Stimulated activated CD4-positive, alpha-beta T cell treated with anti-CD3 and anti-CD28 coated beads, Interleukin-15, amount 100 ng/mL, for 48 hours (primary cell): ENCODE measurements at regions not wholly inside any gene's neighbourhood (a gene's known extent, or its start where the extent isn't known, plus 50 kb on each side); places are given as distances from the start of the nearest gene placed in this dataset.
A peak's percentile ranks its signal among the peaks of the same experiment; 100 is the strongest.

ENCODE experiments used
- DNase-seq, 2 donors: peaks; one replicate each; pipeline ENCODE4 v3.0.0-alpha.2; 2020; ENCODE audit warnings: low read depth in 2 of 2

GRCh38 chr6:92827104-92827503 is 592.3 kb downstream of the EPHA7 start:
- no peak for DNase-seq

DNA sequence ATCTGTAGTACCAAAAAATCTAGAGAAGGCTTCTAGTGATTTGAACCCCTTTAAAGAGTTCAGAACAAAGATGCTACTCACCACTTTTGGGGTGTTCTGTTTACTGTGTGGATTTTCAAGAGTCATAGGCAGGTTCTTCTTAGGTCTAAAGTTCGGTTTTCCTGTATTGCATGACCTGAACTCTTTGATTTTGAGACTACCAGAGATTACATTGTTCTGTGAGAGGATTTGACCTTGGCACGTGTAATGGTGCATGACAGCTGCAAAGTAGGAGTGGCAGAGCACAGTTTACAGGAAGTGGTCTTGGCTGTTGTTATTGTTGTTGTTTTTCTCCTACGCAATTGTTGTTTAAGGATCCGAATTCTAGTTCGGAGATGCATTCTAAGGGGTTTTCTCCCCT is 592.7 kb downstream of the EPHA7 start:
- DNase-seq = no peak

GRCh38 chr6:92822222-92822621 is 597.1 kb downstream of the EPHA7 start:
- no peak for DNase-seq

DNA sequence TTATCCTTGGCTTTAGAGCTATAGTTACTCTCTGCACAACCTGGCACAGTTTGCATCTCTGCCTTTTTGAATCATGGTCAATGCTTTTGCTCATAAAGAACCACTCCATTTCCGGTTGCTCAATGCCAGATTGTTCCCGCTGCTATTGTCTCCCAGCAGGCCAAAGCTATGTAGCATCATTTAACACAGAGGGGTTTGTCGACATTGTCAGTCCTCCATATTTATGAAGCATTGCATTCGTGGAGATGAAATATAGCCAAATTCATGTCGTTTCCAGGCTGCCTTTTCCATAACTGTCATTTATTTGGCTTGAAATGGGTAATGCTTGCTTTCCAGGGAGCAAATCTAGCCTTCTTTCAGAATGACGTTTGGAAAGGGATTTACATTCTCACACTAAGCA is 598.8 kb downstream of the EPHA7 start:
- no peak for DNase-seq

DNA sequence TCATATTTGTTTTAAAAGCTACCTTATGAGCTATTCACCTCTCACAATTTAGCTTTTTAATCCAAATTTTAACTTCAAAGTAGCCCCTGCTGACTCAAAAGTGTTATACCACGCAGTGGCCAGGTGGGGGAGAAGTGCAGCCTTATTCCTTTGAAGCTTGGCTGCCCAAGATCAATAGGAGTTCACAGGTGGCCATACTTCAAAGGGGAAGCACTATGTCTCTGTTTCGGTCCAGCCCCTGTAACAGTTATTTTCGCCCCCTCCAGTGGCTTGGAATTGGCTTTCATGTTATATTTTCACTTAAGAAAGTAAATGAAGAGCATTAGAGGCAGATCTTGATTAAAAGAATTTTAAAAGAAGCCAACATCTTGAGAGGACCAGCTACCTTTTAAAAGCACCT is 608.4 kb downstream of the EPHA7 start:
- peak in 1 of 2 donors; percentile 0 for DNase-seq

DNA sequence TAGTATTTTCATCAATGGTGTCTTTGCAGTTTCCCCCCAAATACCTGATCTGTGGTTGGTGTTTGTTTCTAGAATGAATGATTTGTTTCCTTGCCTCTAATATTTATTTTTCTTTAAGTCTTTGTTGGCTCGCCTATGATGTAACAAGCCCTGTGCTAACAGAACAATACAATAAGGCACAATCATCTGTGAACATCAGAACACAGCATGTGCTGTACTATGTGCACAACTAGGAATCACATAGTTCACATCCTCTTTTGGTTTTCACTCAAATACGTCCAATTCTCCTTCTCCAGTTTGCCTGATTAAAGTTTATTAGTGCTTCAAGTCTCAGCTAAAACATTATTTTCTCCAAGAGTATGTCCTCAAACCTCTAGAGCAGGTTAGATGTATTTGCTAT is 613.1 kb downstream of the EPHA7 start:
- no peak for DNase-seq

DNA sequence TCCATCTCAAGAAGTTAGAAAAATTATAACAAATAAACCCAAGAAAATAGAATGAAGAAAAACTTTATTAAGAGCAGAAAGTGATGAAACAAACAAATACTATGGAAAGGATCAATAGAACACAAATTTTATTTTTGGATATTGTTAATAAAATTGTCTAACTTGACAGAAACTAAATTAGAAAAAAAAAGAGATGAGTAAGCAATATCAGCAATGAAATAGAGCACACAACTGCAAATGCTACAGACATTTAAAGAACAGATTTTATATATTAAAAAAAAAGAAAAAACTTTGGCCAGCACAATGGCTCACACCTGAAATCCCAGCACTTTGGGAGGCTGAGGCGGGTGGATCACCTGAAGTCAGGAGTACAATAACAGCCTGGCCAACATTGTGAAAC is 628.0 kb downstream of the EPHA7 start:
- no peak for DNase-seq

DNA sequence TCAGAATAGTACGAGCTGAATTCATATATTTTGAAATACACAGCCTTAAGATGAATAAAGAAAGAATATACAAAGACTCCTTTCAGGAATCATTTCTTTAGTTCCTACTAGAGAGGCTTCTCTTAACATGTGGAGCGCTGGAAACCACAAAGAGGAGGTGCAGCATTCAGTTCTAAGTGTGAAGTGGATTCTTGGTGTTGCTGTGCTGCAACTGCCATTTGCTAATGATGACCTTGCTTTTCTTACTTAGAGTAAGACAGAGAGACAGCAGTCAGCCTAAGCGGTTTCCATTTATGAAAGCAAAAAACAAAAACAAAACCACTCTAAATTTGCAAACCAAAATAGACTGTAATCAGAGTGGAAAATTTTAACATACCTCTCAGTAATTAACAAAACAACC is 629.0 kb downstream of the EPHA7 start:
- DNase-seq = no peak

- DNase-seq = no peak
These were observed 635.1 kb downstream of the EPHA7 start for GRCh38 chr6:92784235-92784634.

- no peak for DNase-seq
These were observed 639.6 kb downstream of the EPHA7 start for GRCh38 chr6:92779746-92780145.

- no peak for DNase-seq
These were observed 642.1 kb downstream of the EPHA7 start for GRCh38 chr6:92777146-92777740.

- DNase-seq = no peak
These were observed 648.8 kb downstream of the EPHA7 start for GRCh38 chr6:92770540-92770939.

DNA sequence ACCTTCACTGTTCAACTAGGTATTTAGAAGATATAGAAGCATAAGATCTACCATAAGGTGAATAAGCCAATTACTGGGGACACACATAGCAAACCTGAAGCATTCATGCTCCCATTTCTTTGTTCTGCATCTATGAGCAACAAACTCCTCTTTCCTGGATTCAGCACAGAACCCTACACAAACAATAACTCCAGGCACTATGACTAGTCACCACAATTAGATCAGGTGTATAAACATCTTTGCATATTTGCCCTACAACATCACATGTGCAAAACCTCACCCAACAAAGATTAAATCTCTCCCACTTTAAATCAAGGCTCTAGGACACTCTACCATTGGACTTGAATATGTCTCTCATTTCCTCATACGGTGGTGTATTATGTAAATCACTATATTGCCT is 652.3 kb downstream of the EPHA7 start:
- no peak for DNase-seq

- DNase-seq = no peak
These were observed 655.7 kb downstream of the EPHA7 start for GRCh38 chr6:92763680-92764079.

- no peak for DNase-seq
These were observed 656.1 kb downstream of the EPHA7 start for GRCh38 chr6:92763274-92763584.

- DNase-seq = no peak
These were observed 656.7 kb downstream of the EPHA7 start for GRCh38 chr6:92762443-92763273.

GRCh38 chr6:92759178-92759577 is 660.2 kb downstream of the EPHA7 start:
- DNase-seq = no peak

DNA sequence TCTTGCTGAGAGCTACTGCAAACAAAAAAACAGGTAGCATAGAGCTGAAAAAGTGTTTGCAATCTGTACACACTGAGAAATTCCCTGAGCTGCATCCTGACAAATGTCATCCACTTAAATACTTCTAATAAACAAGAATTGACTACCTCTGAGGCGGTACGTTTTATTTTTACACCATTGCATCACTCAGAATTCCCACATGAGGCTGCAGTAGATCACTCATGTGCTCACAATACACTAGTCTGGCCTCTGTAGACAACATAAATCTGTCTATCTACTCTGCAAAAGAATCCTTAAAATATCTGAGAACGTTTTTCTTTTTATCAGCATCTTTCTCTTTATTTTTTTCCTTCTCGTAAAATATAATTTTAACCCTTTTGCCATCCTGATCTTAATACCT is 661.4 kb downstream of the EPHA7 start:
- DNase-seq = no peak

DNA sequence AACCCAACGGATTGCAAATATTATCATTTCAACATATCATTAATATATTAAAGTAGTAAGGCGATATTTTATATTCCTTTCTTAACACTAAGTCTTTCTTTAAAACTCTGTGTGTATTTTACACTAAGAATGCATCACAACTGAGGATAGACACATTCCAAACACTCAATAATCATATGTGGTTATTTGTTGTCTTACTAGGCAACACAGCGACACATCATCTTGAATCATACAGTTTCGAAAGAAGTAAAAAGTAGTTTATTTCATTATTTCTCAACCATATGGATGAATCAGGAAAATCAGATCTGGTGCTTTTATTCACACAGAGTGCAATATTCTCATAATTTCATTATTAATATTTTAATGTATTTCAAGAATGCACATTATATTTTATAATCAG is 662.4 kb downstream of the EPHA7 start:
- DNase-seq = no peak

- DNase-seq = no peak
These were observed 665.4 kb downstream of the EPHA7 start for GRCh38 chr6:92753956-92754355.

GRCh38 chr6:92752114-92752513 is 667.2 kb downstream of the EPHA7 start:
- DNase-seq = no peak

GRCh38 chr6:92748131-92748530 is 671.2 kb downstream of the EPHA7 start:
- DNase-seq = no peak

GRCh38 chr6:92737983-92738382 is 681.4 kb downstream of the EPHA7 start:
- DNase-seq = no peak
